GM19397 (cell line): ENCODE measurements at regions not wholly inside any gene's neighbourhood (a gene's known extent, or its start where the extent isn't known, plus 50 kb on each side); places are given as distances from the start of the nearest gene placed in this dataset.

ENCODE experiments used
- ATAC-seq: cut with Tn5 transposase; IDR thresholded peaks from one replicate; pipeline ENCODE4 v1.9.1; 2021; ENCODE audit warnings: mild to moderate bottlenecking, moderate library complexity; ENCODE audit not compliant: unreplicated experiment

GRCh38 chr2:118622913-118623312, 224.5 kb downstream of the EN1 start:
- ATAC-seq = no peak

GRCh38 chr2:118622108-118622507, 225.3 kb downstream of the EN1 start:
- ATAC-seq = no peak

- ATAC-seq = no peak
Measured at GRCh38 chr2:118618279-118618678, 229.2 kb downstream of the EN1 start.

GRCh38 chr2:118616432-118616831, 231.0 kb downstream of the EN1 start:
- ATAC-seq = no peak

GRCh38 chr2:118614841-118615271, 232.6 kb downstream of the EN1 start:
- no peak for ATAC-seq

- no peak for ATAC-seq
Measured at GRCh38 chr2:118613737-118614136, 233.7 kb downstream of the EN1 start.

GRCh38 chr2:118611691-118612090, 235.8 kb downstream of the EN1 start:
- ATAC-seq = no peak

GRCh38 chr2:118609138-118609537, 238.3 kb downstream of the EN1 start:
- no peak for ATAC-seq

GRCh38 chr2:118607641-118608040, 239.8 kb downstream of the EN1 start:
- no peak for ATAC-seq

- ATAC-seq = no peak
Measured at GRCh38 chr2:118604811-118605210, 242.6 kb downstream of the EN1 start.

GRCh38 chr2:118604371-118604770, 243.1 kb downstream of the EN1 start:
- no peak for ATAC-seq

- ATAC-seq = no peak
Measured at GRCh38 chr2:118599141-118599540, 248.3 kb downstream of the EN1 start.

- no peak for ATAC-seq
Measured at GRCh38 chr2:118596620-118597019, 250.8 kb downstream of the EN1 start.

- no peak for ATAC-seq
Measured at GRCh38 chr2:118593257-118593656, 254.2 kb downstream of the EN1 start.

GRCh38 chr2:118591223-118591622, 256.2 kb downstream of the EN1 start:
- no peak for ATAC-seq

- ATAC-seq = no peak
Measured at GRCh38 chr2:118589721-118590120, 257.7 kb downstream of the EN1 start.

GRCh38 chr2:118588850-118589249, 258.6 kb downstream of the EN1 start:
- no peak for ATAC-seq

GRCh38 chr2:118586312-118586711, 261.1 kb downstream of the EN1 start:
- no peak for ATAC-seq

GRCh38 chr2:118584877-118585276, 262.6 kb downstream of the EN1 start:
- no peak for ATAC-seq

- no peak for ATAC-seq
Measured at GRCh38 chr2:118584062-118584749, 263.2 kb downstream of the EN1 start.

- no peak for ATAC-seq
Measured at GRCh38 chr2:118582058-118582457, 265.4 kb downstream of the EN1 start.

- no peak for ATAC-seq
Measured at GRCh38 chr2:118580651-118581050, 266.8 kb downstream of the EN1 start.

- ATAC-seq = no peak
Measured at GRCh38 chr2:118580107-118580506, 267.3 kb downstream of the EN1 start.
